CD4-positive, alpha-beta T cell treated with Interferon gamma for 1 hour (primary cell): ENCODE measurements at regions not wholly inside any gene's neighbourhood (a gene's known extent, or its start where the extent isn't known, plus 50 kb on each side); places are given as distances from the start of the nearest gene placed in this dataset.
A peak's percentile ranks its signal among the peaks of the same experiment; 100 is the strongest.

Experiments
- DNase-seq: peaks from one replicate; pipeline ENCODE4 v3.0.0-alpha.2; 2020

DNA sequence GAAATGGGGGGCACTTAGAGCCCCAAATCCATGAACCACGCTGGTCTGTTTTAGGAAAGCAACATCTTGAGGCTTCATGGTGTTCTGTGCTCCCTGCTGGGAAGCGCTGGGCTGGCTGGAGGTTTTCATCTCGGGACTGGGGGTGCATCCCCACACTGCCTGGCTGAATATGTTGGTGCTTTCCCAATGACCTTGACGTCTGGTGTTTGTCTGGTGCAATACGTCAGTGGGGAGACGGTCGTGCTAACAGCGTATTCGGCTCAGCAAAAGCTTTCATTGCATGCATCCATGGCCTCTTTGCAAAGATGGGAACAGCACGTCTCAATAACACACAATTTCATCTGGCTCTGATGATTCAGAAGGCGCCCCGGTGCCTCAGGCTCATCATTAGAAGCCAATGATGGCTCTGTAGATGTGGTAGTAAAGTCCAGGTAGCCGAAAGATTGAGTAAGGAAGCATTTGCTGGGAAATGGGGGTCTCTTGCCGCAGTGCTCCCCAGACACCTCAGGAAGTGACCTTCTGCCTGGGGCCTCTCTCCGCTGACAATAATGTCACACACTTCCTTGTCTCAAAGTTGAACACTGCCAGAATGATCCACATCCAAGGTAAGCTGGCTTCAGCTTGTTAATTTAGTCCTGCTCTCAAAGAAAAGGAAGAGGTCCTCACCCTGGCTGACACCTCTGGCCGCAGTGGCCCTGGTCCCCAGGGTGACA is 97.7 kb downstream of the ING1 start:
- DNase-seq: no peak

DNA sequence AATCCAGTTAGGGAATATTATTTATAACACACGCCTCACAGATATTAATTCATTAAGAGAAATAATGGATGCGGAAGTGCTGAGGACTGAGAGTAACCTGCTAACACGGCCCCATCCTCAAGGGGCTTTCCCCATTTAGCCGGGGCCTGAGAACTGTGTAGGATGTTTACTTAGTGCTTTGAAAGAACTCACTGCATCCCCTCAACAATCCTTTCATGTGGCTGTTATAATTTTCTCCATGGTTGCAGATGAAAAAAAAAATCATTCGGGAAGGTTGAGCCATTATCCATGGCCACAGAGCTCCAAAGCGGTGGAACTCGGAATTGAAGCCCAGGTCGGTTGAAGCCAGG is 98.2 kb downstream of the ING1 start:
- no peak for DNase-seq

DNA sequence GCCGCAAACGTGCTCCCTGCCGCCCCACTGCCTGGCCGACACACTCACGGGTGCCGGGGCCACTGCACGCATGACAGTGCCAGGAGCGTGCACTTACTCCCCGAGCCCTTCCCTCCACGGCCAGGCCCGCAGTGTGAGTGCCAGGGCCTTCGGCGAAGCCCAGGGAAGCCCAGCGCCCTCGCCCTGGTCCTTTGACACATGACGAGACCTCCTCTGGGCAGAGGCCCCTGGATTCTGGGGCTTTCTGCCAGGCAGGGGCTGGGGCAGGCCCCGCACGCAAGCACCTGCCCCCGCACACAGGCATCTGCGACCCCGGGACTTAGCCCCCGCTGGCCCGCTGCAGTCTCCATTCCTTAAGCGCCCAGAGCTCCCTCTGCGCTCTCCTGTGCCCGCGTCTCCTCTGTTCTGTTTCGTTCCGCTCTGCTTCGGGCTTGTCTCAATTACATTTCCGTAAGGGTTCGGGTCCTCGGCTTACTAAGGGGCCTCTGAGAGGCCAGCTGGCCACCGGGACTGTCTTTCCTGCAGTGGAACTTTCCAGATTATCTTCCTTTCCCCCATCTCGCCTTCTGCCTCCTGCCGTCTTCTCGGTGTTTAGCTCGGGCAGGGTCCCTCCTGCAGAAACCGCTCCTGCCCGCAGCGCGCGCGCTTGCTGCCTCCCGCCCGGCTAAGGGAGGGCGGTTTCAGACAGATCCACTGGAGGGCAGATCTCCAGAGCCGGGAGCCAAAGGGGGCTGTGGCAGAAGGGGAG is 98.8 kb downstream of the ING1 start:
- no peak for DNase-seq

DNA sequence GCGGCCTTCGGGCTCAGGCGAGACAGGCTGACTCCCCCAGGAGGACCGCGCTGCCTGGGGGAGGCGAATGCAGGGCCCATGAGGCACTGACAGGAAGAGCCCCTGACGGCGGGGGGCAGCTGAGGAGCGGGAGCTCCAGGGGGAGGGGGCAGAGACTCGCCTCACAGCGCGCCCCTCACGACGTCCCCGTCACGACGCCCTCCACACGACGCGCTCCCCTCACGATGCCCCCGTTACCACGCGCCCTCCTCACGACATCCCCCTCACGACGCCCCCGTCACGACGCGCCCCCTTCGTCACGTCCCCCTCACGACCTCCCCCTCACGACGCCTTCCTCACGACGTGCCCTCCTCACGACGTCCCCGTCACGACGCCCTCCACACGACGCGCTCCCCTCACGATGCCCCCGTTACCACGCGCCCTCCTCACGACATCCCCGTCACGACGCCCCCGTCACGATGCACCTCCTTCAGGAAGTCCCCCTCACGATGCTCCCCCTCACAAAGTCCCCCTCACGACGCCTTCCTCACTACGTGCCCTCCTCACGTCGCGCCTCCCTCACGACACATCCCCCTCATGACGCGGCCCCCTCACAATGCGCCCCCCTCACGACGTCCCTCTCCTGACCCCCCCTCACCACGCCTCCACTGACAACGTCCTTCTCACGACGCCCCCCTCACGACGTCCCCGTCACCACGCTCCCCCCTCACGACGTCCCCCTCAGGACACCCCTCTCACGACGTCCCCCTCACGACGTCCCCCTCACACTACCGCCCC is 99.6 kb downstream of the ING1 start:
- DNase-seq: no peak

DNA sequence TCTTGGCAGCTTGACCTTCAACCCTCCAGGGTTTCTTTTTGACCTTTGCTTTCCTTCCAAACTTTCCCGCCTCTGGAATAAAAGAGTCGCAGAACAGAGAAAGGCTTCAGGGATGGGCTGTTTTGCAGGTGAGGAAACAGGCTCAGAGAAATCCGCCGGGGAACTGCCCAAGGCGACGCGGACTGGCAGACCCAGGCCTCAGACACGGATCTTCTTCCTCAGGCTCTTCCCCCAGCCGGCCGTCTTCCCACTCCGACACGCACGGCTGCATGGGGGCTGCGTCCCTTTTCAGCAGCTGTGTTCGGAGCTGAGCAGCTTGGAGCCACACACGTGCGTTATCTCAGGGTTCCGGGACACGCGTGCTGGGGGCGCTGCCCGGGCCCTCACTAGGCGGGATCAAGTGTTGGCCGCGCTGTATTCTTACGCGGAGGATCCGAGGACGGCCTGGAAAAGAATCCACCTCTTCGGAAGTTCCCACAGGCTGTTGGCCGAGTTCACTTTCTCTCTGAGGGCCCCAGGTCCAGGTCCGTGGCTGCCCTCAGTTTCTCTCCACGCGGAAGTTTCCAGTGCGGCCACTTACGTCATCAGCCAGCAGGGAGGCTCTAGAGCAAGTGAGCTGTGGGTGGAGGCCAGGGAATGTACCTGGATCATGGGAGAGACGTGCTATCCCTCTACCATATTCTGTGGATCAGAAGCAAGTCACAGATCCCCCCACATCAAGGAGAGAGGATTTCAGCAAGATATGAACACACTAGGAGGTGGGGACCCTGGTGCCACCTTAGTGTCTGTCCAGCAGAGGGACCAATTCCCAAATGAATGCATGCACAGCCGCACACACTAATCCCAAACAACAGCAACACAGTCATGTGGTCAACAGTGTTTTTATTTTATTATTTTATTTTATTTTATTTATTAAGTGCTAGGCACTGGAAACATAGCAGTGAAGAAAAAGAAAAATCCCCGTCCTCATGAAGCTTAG is 100.4 kb downstream of the ING1 start:
- DNase-seq: no peak

DNA sequence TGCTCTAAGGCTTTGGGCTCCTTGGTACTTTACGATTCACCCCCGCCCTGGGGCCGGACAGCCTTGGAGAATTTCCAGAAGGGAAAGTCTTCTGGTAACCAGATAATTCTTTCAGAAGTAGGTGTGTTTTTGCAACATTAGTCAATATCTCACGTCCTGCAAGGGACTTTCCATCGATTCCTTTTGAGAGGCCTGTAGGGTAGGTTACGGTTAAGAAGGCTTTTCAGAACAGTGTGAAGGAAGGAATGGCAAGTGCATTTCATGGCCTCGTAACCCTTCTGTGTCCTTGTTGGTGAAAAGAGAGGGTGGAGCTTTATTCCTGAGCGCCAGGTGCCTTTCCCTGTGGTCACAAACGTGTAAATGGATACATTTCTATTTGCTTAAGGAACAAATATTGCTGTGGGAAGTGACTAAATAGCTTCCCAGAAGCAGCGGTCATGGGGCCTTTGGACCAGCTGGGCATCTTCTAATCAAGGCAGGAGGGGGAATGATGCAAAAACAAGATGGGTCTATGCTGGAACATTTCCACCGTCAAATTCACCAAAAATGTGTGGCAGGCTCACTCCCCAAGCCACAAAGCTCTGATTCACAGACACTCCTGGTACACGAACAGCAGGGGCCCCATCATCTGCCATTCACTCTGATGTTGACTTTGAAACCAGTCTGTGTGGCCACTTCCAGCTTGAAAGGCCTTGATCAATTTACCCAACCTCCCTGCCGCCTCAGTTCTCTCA is 99.2 kb downstream of the ANKRD10 start:
- no peak for DNase-seq

DNA sequence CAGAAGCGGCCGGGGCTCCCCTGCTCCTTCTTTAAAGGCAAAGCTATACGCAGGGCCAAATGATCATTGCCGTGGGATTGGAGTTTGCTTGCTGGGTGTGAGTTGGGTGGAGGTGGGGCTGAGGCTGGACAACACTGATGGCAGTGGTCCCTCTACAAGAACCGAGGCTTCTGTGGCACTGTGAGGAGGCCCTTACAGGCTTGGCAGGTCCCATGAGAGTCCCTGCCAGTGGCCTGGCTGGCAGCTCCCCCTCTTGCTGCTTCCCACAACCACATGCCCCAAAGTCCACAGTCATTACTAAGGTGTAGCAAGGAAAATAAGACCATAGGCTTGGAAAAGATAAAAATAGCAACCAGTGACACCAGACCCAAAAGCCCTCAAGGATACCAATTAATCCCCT is 98.4 kb downstream of the ANKRD10 start:
- DNase-seq: no peak

DNA sequence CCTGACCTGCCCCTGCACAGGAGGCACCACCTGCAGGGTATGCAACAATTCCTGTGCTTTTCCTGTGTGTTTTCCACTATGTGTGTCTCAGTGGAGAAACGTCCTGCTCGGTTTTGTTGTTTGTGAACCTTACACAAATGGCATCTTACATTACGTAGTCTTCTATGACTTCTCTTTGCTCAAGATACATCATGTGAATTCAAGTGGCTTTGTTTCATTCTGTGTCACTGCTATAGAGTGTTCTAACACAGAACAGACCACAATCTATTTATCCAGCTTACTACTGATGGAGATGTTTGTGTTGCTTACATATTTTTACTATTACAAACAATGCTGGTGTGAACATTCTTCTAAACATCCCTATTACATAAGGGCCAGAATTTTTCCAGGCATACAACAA is 97.7 kb downstream of the ANKRD10 start:
- DNase-seq: no peak

DNA sequence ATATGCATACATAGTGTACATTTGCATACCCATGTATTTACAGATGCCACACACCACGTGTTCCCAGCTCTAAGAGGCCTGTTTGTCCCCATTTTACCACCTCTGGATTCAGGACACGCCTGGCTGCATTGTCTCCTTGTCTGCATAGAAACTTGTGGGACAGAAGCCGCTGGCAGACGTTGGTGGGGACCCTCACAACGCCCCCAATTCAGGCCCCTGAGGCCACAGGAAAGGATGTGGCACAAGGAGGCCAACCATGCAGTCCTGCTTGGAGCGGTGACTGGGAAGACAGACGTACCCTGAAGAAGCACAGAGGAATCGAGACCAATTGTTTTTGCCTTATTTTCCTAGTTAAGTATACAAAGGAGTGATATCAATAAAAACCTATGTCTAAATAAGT is 96.1 kb downstream of the ANKRD10 start:
- DNase-seq: no peak

DNA sequence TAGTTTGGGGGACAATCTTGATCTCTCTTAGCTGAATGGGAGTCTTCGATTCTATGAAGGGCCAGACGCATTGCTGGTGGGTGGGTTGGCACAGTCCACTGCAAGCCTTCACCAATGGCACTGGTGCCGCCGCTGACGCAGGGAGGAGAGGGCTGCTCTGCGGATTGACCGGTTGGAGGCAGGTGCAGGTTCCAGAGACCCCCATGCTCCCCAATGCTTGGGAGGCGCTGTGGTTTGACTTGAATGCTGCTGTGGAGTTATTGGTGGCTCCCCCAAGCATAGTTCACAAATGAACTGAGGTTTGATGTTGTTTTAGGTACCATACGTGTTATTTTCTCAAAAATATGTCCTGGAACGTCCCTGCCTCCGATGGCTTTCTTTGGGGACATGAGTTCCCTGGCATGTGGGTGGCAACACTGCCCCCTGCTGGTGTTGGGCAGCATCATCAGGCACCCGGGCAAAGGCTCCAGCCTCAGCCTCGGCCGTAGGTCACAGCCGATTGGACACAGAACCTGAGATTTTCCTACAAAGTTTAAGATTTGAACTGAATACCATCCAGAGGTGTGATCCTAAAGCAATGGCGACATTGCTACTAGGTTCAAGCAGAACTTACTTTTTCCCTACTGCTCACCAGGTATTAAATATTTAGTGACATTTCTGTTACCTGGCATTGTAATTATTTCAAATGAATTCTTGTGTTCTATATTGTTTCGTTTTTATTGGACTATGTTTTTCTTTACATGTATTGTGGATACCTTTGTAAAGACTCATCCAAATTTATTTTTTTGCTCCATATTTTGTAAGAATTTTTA is 95.5 kb downstream of the ANKRD10 start:
- DNase-seq: peak; percentile 68

DNA sequence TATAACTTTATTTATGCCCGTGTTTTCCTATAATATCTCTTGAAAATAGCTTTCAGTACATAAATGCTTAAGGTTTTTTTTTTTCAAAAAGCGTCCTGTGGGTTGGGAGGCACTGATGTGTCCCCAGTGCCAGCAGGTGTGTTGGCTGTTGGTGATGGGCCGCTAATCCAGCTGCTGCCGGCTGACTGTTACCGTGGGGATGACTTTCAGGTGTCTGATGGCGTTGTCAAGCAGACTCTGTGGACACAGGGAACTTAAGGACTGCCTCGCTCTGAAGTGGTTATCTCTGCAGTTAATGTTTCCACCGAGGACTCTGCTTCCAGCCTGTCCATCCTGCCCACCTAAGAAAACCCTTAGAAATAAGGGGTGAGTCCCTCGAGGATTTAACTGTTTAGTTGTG is 94.5 kb downstream of the ANKRD10 start:
- DNase-seq: no peak

DNA sequence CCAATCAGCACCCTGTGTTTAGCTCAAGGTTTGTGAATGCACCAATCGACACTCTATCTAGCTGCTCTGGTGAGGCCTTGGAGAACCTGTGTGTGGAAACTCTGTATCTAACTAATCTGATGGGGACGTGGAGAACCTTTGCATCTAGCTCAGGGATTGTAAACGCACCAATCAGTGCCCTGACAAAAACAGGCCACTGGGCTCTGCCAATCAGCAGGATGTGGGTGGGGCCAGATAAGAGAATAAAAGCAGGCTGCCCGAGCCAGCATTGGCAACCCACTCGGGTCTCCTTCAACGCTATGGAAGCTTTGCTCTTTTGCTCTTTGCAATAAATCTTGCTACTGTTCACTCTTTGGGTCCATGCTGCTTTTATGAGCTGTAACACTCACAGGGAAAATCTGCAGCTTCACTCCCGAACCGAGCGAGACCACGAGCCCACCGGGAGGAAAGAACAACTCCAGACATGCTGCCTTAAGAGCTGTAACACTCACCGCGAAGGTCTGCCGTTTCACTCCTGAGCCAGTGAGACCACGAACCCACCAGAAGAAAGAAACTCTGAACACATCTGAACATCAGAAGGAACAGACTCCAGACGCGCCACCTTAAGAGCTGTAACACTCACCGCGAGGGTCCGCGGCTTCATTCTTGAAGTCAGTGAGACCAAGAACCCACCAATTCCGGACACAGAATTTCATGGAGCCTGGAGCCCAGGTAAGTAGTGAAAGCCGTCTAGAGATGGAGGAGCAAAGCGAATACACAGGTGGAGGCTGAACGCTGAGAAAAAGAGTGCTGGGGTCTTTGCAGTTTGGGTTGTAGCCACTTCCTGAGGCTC is 92.8 kb downstream of the ANKRD10 start:
- DNase-seq: peak; percentile 20

DNA sequence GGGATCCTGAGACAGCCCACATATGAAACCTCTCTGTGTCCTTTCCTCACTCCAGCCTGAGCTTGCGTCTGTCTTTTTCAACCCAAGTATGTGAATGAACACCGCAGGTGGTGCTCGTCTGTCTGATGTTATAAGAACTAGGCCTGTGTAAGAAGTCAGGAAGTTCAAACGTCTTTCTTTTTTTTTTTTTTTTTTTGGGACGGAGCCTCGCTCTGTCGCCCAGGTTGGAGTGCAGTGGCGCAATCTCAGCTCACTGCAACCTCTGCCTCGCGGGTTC is 92.3 kb downstream of the ANKRD10 start:
- no peak for DNase-seq

DNA sequence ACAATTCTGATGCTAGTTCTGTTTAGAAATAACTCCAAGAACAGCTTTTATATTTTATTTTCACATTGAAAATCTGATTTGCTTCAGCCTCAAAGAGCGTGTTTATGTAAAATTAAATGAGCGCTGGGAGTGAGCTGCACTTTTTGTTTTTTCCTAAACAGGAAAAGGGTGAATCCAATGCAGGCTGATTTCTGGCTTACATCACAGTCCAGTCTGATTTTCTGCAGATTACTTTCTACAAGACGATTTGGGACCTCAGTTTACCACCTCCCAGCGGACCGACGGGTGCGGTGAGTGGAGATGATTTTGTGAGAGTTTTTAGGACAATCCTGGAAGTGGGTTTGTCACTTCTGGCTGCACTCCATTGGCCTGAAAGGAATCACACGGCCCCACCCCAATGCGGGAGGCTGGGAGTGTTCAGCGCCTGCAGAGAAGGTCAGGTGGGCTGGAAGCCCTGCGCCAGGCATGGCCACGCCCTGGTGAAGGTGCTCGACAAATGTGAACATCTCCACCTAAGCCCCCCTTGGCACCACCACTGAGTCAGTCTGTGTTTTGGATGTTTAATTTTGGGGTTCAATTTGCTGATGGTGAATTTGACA is 90.1 kb downstream of the ANKRD10 start:
- DNase-seq: no peak

DNA sequence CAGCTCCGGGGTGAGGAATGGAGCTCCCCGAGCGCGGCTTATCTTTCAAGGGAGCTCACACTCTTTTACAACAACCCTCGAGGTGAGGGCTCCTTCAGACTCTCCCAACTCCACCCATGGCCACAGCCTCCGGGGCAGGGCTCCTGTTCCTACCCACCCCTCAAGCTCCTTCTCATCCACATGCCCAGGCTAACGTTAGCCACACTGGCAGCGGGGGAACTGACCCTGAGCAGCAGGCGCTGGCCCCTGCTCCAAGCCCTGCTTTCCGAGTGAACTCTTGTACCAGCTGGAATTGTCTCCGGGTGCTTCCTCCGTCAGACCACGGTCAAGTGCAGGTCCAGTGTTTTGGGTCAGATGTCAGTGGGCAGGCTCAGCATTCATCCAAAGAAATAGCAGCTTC is 89.4 kb downstream of the ANKRD10 start:
- DNase-seq: no peak

DNA sequence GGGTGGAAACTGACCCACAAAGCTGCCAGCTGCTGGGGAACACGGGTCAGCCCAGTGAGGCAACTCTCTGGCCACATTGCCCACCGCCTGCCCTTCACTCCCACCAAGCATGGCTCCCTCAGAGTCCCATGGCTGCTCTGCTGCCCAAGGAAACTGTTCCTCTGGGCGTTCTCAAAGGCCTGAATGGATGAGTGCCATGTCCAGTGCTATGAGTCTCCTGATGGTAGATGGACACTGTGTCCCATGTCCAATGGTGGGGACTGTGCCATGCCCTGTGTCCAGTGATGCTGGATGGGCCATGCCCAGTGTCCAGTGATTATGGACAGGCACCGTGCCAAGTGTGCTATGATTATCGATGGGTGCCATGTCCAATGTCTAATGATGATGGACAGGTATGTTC is 88.8 kb downstream of the ANKRD10 start:
- no peak for DNase-seq

DNA sequence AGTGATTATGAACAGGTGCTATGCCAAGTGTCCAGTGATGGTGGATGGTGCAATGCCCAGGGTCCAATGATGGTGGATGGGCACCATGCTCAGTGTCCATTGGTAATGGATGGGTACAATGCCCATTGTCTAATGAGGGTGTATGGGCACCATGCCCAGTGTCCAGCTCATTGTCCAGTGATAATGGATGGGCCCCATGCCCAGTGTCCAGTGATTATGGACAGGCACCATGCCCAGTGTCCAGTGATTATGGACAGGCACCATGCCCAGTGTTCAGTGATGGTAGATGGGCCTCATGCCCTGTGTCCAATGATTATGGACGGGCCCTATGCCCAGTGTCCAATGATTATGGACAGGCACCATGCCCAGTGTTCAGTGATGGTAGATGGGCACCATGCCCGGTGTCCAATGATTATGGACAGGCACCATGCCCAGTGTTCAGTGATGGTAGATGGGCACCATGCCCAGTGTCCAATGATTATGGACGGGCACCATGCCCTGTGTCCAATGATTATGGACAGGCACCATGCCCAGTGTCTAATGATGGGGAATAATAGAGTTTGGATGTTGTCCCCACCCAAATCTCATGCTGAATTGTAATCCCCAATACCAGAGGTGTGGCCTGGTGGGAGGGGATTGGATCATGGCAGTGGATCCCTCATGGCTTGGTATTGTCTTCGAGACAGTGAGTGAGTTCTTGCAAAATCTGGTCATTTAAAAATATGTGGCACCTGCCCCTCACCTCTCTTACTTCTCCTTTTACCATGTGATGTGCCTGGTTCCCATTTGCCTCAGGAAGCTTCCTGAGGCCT is 87.8 kb downstream of the ANKRD10 start:
- DNase-seq: no peak
